COLO668 (cell line): ENCODE measurements at regions not wholly inside any gene's neighbourhood (a gene's known extent, or its start where the extent isn't known, plus 50 kb on each side); places are given as distances from the start of the nearest gene placed in this dataset.

Source experiments
- DNase-seq: peaks from one replicate; lab custom pipeline; 2025; ENCODE audit not compliant: unreplicated experiment; lab: John Stamatoyannopoulos, UW

DNA sequence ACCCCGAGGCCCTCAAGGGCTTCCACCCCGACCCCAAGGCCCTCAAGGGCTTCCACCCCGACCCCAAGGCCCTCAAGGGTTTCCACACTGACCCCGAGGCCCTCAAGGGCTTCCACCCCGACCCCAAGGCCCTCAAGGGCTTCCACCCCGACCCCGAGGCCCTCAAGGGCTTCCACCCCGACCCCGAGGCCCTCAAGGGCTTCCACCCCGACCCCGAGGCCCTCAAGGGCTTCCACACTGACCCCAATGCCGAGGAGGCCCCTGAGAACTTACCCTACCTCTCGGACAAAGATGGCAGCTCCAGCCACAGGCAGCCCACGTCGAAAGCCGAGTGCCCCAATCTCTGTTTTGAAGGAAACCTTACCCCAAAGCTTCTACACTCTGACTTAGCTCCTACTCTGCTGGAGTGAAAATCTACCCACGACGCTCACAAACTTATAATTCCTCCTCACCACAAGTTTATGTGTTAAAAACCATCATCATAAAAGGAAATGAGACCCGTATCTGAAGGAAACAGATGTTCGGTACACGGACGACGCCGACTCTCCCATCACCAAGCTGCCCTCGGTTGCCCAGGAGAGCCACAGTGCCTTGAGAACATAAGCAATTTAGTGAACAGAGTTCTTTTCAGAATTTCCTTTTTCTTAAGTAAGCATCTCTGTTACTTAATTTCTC is 61.2 kb upstream of the RPH3AL start:
- DNase-seq: no peak

DNA sequence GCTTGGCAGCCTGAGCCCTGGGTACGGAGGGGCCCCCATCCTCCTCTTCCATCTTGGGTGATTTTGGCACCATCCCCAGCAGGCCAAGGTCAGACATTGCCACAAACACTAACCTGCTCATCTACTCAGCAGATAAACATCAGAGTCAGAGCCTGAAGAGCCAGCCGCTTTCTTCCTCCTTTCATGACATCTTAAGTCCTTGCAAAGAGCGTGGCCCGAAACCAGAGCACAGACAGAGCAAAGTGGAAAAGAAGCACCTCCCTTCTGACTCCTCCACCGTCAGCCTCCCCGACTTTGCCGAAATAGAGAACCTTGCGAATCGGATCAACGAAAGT is 60.4 kb upstream of the RPH3AL start:
- DNase-seq: no peak

DNA sequence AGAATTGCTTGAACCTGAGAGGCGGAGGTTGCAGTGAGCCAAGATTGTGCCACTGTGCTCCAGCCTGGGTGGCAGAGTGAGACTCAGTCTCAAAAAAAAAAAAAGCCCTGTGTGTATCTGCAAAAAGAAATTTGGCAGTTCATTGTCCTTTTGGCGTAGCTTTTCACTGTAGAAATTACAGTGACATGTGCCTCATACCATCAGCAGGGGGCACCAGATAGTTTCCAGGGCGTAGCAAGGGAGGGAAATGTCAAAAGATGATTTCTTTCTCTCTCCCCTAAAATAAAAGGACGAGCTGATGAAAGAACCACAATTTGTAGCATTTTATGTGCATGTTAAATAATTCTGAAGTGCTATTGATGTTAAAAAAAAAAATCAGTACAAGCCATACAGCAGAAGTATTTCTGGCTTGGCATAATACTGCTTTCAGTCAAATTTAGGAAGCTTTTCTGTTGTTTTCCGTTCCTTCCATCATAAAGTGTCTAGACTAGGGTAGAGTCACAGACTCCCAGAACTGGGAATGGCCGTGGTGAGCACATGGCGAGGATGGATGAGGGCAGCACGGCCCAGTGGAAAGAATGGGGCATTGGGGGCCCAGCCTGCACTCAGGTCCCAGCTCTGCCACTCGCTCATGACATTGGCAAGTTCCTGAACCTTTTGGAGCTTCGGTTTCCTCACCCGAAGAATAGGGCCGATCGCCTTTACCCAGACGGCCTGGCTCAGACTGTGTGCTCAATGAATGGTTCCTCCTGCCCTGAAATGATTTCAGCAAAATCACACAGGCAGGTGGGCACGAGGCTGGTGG is 59.8 kb upstream of the RPH3AL start:
- peak; percentile 13 for DNase-seq

DNA sequence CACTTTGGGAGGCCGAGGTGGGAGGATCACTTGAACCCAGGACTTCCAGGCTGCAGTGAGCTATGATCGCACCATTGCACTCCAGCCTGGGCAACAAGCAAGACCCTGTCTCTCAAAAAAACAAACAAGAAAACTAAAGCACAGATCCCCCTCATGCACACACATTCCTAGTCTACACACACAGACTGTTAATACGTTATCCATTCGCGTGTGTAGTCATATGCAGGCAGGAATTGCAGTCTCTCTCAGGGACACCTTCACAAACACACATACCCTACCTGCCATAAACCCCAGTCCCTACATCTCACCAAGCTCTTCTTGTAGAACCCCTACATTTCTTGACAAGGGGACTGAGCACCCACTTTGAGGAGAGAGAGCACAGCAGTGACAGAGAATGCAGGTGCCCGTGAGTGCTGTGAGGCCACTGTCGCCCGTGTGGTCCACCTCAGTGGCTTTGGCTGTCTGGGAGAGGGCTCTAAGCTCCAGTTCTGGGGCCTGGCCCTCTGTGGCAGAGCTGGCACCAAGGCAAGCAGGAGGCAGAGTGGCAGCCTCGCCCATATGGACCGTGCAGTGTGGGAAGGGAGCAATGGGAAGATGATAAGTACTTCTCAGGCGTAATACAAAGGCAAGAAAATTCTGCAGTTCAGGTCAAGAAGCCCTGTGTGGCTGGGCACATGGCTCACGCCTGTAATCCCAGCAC is 59.0 kb upstream of the RPH3AL start:
- DNase-seq: no peak

DNA sequence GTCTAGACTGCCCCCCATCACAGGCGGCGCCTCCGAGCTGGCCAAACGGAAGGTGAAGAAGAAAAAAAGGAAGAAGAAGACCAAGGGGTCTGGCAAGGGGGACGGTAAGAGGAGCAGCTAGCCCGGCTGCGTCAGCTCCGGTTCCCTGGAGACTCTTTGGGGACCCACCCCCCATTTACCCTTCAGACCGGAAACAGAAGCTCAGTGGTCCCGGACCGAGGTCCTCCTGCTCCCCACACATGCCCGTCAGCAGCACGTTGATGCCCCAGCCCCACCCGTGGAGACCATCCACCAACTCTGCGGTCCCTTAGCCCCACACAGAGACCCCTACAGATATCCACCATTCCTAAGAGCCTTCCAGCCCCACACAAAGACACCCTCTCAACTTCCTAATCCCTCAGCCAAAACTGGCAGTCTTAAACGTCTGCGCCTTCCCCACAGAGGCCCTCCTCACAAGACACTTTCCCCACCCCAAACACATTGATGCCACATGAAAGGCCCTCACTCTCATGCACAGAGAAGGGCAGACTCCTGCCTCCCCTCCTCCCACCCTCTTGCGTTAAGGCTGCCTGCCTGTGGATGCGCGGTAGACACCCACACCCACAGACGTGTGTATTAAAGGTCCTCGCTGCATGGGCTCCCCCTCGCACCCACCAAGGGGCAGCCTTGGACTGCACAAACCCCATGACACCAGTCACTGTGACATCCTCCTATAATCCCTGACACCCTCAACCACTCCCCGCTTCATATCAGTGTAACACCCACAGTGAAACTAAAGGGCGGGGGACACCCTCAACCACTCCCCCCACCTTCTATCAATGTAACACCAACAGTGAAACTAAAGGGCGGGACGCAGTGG is 58.2 kb upstream of the RPH3AL start:
- DNase-seq: no peak

DNA sequence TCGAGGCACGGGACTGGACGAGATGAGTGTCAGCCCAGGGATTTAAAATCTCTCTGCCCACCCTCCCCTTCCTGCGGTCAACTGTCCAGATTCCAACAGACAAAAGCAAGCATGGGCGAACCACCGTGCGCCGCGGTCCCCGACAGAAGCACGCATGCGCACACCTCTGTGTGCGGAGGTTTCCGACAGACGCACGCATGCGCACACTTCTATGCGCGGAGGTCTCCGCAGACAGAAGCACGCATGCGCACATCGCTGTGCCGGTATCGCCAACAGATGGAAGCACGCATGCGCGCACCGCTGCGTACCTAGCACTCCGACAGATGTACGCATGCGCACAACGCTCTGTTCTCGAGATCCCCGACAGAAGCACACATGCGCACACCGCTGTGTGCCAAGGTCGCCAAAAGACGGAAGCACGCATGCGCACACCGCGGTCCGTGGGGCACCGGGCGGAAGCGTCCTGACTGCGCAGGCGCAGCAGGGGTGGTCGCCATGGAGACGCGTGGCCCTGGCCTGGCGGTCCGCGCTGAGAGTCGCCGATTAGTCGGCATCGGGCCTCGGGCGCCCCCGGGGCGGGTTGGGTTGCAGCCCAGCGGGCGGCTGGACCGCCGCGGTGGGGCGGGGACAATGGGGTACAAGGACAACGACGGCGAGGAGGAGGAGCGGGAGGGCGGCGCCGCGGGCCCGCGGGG is 57.4 kb upstream of the RPH3AL start:
- peak; percentile 98 for DNase-seq

DNA sequence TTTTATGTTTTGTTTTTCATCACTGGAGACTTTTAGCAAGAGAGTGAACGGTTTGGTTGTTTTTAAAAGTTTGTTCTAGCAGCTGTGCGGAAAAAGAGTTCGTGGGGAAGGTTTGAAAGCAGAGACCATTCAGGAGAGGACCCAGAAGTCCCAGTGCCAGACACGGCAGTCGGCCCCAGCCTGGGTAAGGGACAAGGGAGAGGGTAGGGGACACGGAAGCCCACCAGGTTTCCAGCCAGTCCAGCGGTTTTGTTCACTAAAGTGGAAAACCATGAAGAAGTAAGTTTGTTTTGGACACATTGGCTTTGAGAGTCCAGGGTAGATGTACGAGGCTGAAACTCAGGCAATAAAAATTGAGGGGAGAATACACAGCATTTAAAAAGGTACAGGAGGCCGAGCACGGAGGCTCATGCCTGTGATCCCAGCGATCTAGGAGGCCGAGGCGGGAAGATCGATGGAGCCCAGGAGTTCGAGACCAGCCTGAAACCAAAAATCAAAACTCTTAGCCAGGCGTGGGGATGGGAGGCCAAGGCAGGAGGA is 56.8 kb upstream of the RPH3AL start:
- DNase-seq: no peak

DNA sequence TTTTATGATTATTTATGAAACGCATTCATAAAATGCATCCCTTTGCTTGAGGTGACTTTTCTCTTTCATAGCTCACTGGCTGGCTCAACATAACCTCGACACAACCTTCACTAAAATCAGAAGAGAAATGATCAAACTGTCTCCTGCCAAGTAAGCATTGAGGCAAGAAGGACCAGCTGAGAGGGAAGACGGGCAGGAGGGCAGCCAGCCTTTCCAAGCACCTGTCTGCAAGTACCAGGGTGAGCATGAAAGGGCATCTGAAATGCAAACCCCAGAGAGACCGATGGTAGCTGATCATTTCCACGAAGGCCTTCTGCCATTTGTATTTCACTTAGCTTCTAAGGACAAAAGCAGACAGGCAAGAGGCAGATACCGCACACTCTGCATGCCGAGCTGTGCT is 52.1 kb upstream of the RPH3AL start:
- DNase-seq: no peak
